MCF 10A (cell line): ENCODE measurements at regions not wholly inside any gene's neighbourhood (a gene's known extent, or its start where the extent isn't known, plus 50 kb on each side); places are given as distances from the start of the nearest gene placed in this dataset.

Experiments
- BruUV-seq: library from RNA; stranded (reverse); fragments of 400-500 nt; replicated peaks from 2 replicates; lab custom pipeline; 2021; lab: Mats Ljungman, UMichigan
- CTCF ChIA-PET: fragments of 300-600 bp; sonication (Branson Sonifier 250); formaldehyde crosslinking; extraction: SDS; loops from one replicate; lab custom pipeline; 2021; ENCODE audit warnings: antibody characterized with exemption, inconsistent platforms; lab: Yijun Ruan, JAX
- POLR2A ChIA-PET: fragments of 300-600, 350-650 bp; sonication (Branson Sonifier 250); formaldehyde crosslinking; extraction: SDS; loops from one replicate; lab custom pipeline; 2020; ENCODE audit warnings: antibody characterized with exemption, inconsistent platforms; lab: Yijun Ruan, JAX
- DNase-seq: peaks from one replicate; pipeline ENCODE4 v3.0.0-alpha.2; 2018; ENCODE audit not compliant: unreplicated experiment
- H3K27ac Mint-ChIP-seq: one replicate; pipeline ENCODE4 v1.8.0; 2022; ENCODE audit warnings: mild to moderate bottlenecking, low read depth, mixed read lengths; ENCODE audit not compliant: unreplicated experiment
- H3K27me3 Mint-ChIP-seq: one replicate; pipeline ENCODE4 v1.8.0; 2022; ENCODE audit warnings: mixed read lengths; ENCODE audit not compliant: insufficient read depth, unreplicated experiment
- H3K36me3 Mint-ChIP-seq: one replicate; pipeline ENCODE4 v1.8.0; 2022; ENCODE audit warnings: mild to moderate bottlenecking, moderate library complexity, mixed read lengths; ENCODE audit not compliant: insufficient read depth, unreplicated experiment
- H3K4me1 Mint-ChIP-seq: one replicate; pipeline ENCODE4 v1.8.0; 2022; ENCODE audit warnings: mixed read lengths; ENCODE audit not compliant: insufficient read depth, unreplicated experiment
- H3K4me3 Mint-ChIP-seq: one replicate; pipeline ENCODE4 v1.8.0; 2022; ENCODE audit warnings: mild to moderate bottlenecking, moderate library complexity, mixed read lengths; ENCODE audit not compliant: unreplicated experiment
- H3K9me3 Mint-ChIP-seq: one replicate; pipeline ENCODE4 v1.8.0; 2022; ENCODE audit warnings: mixed read lengths; ENCODE audit not compliant: unreplicated experiment
- CTCF ChIP-seq: fragments of 200-600 bp; IDR thresholded peaks from one replicate; pipeline ENCODE4 v1.8.0; 2022; ENCODE audit warnings: antibody characterized with exemption, mild to moderate bottlenecking; ENCODE audit not compliant: unreplicated experiment
- intact Hi-C: fragments of 100-400 bp; cut with micrococcal nuclease; formaldehyde crosslinking; loops from 2 replicates; pipeline ENCODE4 v1.14.1; 2022

- Mint-ChIP-seq H3K36me3 (no peaks in the 10 kb centered on the region), H3K27ac (no peak overlapping the region), H3K9me3 (no peaks in the 10 kb centered on the region), H3K4me1 (peaks cover 7% of the 10 kb centered on the region), H3K27me3 (no peaks in the 10 kb centered on the region), H3K4me3 (no peak overlapping the region)
- no peak for DNase-seq
- no peak for TF ChIP-seq CTCF
- BruUV-seq, result no TSS peak
- ChIA-PET CTCF (interaction anchor here (0.7 to 1.2 kb wide), 2 partner anchors 43 to 598 kb away, joined by 3 read pairs; no protein-coding TSS in a partner anchor), POLR2A (interaction anchor here (0.5 to 1.0 kb wide), 2 partner anchors 9 to 104 kb away, joined by 3 read pairs; no protein-coding TSS in a partner anchor)
- intact Hi-C loops, result no loop called here
Observed at GRCh38 chr13:22235285-22235949, 564.5 kb downstream of the FGF9 start.

- DNase-seq, result no peak
- Mint-ChIP-seq H3K27ac (no peak overlapping the region), H3K27me3 (no peaks in the 10 kb centered on the region), H3K36me3 (no peaks in the 10 kb centered on the region), H3K4me3 (no peak overlapping the region), H3K9me3 (no peaks in the 10 kb centered on the region), H3K4me1 (peaks cover 7% of the 10 kb centered on the region)
- BruUV-seq, result no TSS peak
- ChIA-PET POLR2A (interaction anchor here (0.5 to 1.0 kb wide), 2 partner anchors 10 to 105 kb away, joined by 3 read pairs; no protein-coding TSS in a partner anchor), CTCF (interaction anchor here (0.7 to 1.2 kb wide), 2 partner anchors 43 to 598 kb away, joined by 3 read pairs; no protein-coding TSS in a partner anchor)
- no peak for TF ChIP-seq CTCF
- intact Hi-C loops, result no loop called here
Observed at GRCh38 chr13:22235950-22236290, 565.0 kb downstream of the FGF9 start.

- Mint-ChIP-seq H3K36me3 (no peaks in the 10 kb centered on the region), H3K4me1 (peaks cover 7% of the 10 kb centered on the region), H3K27me3 (no peaks in the 10 kb centered on the region), H3K4me3 (no peak overlapping the region), H3K27ac (no peak overlapping the region), H3K9me3 (no peaks in the 10 kb centered on the region)
- ChIA-PET CTCF (no interaction called here), POLR2A (no interaction called here)
- no peak for DNase-seq
- intact Hi-C loops, result no loop called here
- no peak for TF ChIP-seq CTCF
- BruUV-seq, result no TSS peak
Observed at GRCh38 chr13:22238269-22238668, 567.4 kb downstream of the FGF9 start.

- Mint-ChIP-seq H3K4me1 (peaks cover 5% of the 10 kb centered on the region), H3K27me3 (no peaks in the 10 kb centered on the region), H3K27ac (no peak overlapping the region), H3K36me3 (no peaks in the 10 kb centered on the region), H3K4me3 (no peak overlapping the region), H3K9me3 (no peaks in the 10 kb centered on the region)
- BruUV-seq, result no TSS peak
- CTCF ChIA-PET, result interaction anchor here (0.6 kb wide), 1 partner anchor 543 kb away, joined by 3 read pairs; no protein-coding TSS in a partner anchor
- no peak for DNase-seq
- no peak for TF ChIP-seq CTCF
- POLR2A ChIA-PET, result interaction anchor here (0.7 kb wide), 1 partner anchor 318 kb away, joined by 3 read pairs; no protein-coding TSS in a partner anchor
- intact Hi-C loops, result no loop called here
Observed at GRCh38 chr13:22240716-22241115, 569.8 kb downstream of the FGF9 start.
